NCI-H146 (cell line): ENCODE measurements at regions not wholly inside any gene's neighbourhood (a gene's known extent, or its start where the extent isn't known, plus 50 kb on each side); places are given as distances from the start of the nearest gene placed in this dataset.

Experiments used
- DNase-seq: peaks from one replicate; lab custom pipeline; 2025; lab: John Stamatoyannopoulos, UW

GRCh38 chr7:16320099-16320660 lies 101.2 kb downstream of the CRPPA start:
- DNase-seq: no peak

GRCh38 chr7:16318989-16319915 lies 102.1 kb downstream of the CRPPA start:
- no peak for DNase-seq

GRCh38 chr7:16318463-16318862 lies 102.9 kb downstream of the CRPPA start:
- no peak for DNase-seq

GRCh38 chr7:16317406-16317805 lies 103.9 kb downstream of the CRPPA start:
- DNase-seq: no peak

- DNase-seq: no peak
Measured at GRCh38 chr7:16315280-16315679, 106.1 kb downstream of the CRPPA start.

GRCh38 chr7:16309129-16309528 lies 112.2 kb downstream of the CRPPA start:
- DNase-seq: no peak

- no peak for DNase-seq
Measured at GRCh38 chr7:16301291-16301690, 120.0 kb downstream of the CRPPA start.

GRCh38 chr7:16300361-16300895 lies 120.9 kb downstream of the CRPPA start:
- DNase-seq: no peak

- no peak for DNase-seq
Measured at GRCh38 chr7:16299853-16300252, 121.5 kb downstream of the CRPPA start.

- no peak for DNase-seq
Measured at GRCh38 chr7:16298221-16298620, 123.1 kb downstream of the CRPPA start.

GRCh38 chr7:16295558-16295957 lies 125.8 kb downstream of the CRPPA start:
- DNase-seq: no peak

GRCh38 chr7:16293669-16294425 lies 127.5 kb downstream of the CRPPA start:
- no peak for DNase-seq

GRCh38 chr7:16284581-16284980 lies 136.8 kb downstream of the CRPPA start:
- DNase-seq: no peak

- no peak for DNase-seq
Measured at GRCh38 chr7:16278167-16278787, 143.1 kb downstream of the CRPPA start.

- DNase-seq: no peak
Measured at GRCh38 chr7:16271990-16272665, 149.2 kb downstream of the CRPPA start.

GRCh38 chr7:16271355-16271915 lies 149.9 kb downstream of the CRPPA start:
- no peak for DNase-seq

GRCh38 chr7:16270844-16271243 lies 150.5 kb downstream of the CRPPA start:
- DNase-seq: no peak

- DNase-seq: no peak
Measured at GRCh38 chr7:16268821-16269768, 152.2 kb downstream of the CRPPA start.

- DNase-seq: no peak
Measured at GRCh38 chr7:16267953-16268820, 153.2 kb downstream of the CRPPA start.
